ENCODE measurements at regions not wholly inside any gene's neighbourhood (a gene's known extent, or its start where the extent isn't known, plus 50 kb on each side); places are given as distances from the start of the nearest gene placed in this dataset.

- DNase-seq (ENCODE audit: low spot score) = no peak
Measured at GRCh38 chr9:2985343-2985742, 141.4 kb upstream of the PUM3 start.

GRCh38 chr9:2984491-2984890 lies 140.6 kb upstream of the PUM3 start:
- DNase-seq (ENCODE audit: low spot score) = no peak

- no peak for DNase-seq (ENCODE audit: low spot score)
Measured at GRCh38 chr9:2979957-2980610, 136.2 kb upstream of the PUM3 start.

GRCh38 chr9:2972475-2972874 lies 128.6 kb upstream of the PUM3 start:
- no peak for DNase-seq (ENCODE audit: low spot score)

- DNase-seq (ENCODE audit: low spot score) = no peak
Measured at GRCh38 chr9:2970864-2971263, 127.0 kb upstream of the PUM3 start.

GRCh38 chr9:2967766-2968165 lies 123.9 kb upstream of the PUM3 start:
- no peak for DNase-seq (ENCODE audit: low spot score)

- no peak for DNase-seq (ENCODE audit: low spot score)
Measured at GRCh38 chr9:2966565-2967300, 122.8 kb upstream of the PUM3 start.

- no peak for DNase-seq (ENCODE audit: low spot score)
Measured at GRCh38 chr9:2964470-2964869, 120.6 kb upstream of the PUM3 start.

- DNase-seq (ENCODE audit: low spot score) = no peak
Measured at GRCh38 chr9:2963307-2963706, 119.4 kb upstream of the PUM3 start.

GRCh38 chr9:2962471-2963172 lies 118.7 kb upstream of the PUM3 start:
- DNase-seq (ENCODE audit: low spot score) = no peak

- DNase-seq (ENCODE audit: low spot score) = no peak
Measured at GRCh38 chr9:2958219-2958618, 114.3 kb upstream of the PUM3 start.

GRCh38 chr9:2957656-2958200 lies 113.8 kb upstream of the PUM3 start:
- no peak for DNase-seq (ENCODE audit: low spot score)

GRCh38 chr9:2955575-2955974 lies 111.7 kb upstream of the PUM3 start:
- no peak for DNase-seq (ENCODE audit: low spot score)

- DNase-seq (ENCODE audit: low spot score) = no peak
Measured at GRCh38 chr9:2939368-2939767, 95.5 kb upstream of the PUM3 start.

- DNase-seq (ENCODE audit: low spot score) = no peak
Measured at GRCh38 chr9:2936221-2936620, 92.3 kb upstream of the PUM3 start.

- no peak for DNase-seq (ENCODE audit: low spot score)
Measured at GRCh38 chr9:2934883-2935282, 91.0 kb upstream of the PUM3 start.

- no peak for DNase-seq (ENCODE audit: low spot score)
Measured at GRCh38 chr9:2934241-2934650, 90.4 kb upstream of the PUM3 start.

GRCh38 chr9:2933165-2934095 lies 89.5 kb upstream of the PUM3 start:
- no peak for DNase-seq (ENCODE audit: low spot score)

GRCh38 chr9:2928411-2928810 lies 84.5 kb upstream of the PUM3 start:
- no peak for DNase-seq (ENCODE audit: low spot score)

- DNase-seq (ENCODE audit: low spot score) = no peak
Measured at GRCh38 chr9:2925016-2925415, 81.1 kb upstream of the PUM3 start.

GRCh38 chr9:2924380-2924768 lies 80.5 kb upstream of the PUM3 start:
- DNase-seq (ENCODE audit: low spot score) = no peak

Measured in ecto neural progenitor cell (in vitro differentiated cells).